ENCODE measurements at regions not wholly inside any gene's neighbourhood (a gene's known extent, or its start where the extent isn't known, plus 50 kb on each side); places are given as distances from the start of the nearest gene placed in this dataset.

GRCh38 chr5:17424674-17425073, 73.4 kb upstream of the TAF11L2 start:
- TF ChIP-seq CTCF (IDR thresholded peaks at IDR 0.05) (no peak), POLR2A (IDR thresholded peaks at IDR 0.05) (no peak)
